Lower leg skin (tissue), 4 donors: ENCODE measurements at regions not wholly inside any gene's neighbourhood (a gene's known extent, or its start where the extent isn't known, plus 50 kb on each side); places are given as distances from the start of the nearest gene placed in this dataset.

Experiments used
- DNase-seq, 2 donors: peaks; one replicate each; pipeline ENCODE4 v3.0.0-alpha.2; 2019; ENCODE audit warnings: low spot score in 2 of 2
- H3K4me3 ChIP-seq: fragments of 200-600 bp; sonication (generic); 2 replicates; pipeline ENCODE4 v1.5.1; 2017; ENCODE audit warnings: mild to moderate bottlenecking, low read depth; ENCODE audit not compliant: poor library complexity, severe bottlenecking
- CTCF ChIP-seq, 3 donors: fragments of 450-650 bp; IDR thresholded peaks; one replicate each; pipeline ENCODE4 v1.5.1; 2016; ENCODE audit warnings: antibody characterized with exemption in 3 of 3, mild to moderate bottlenecking in 3 of 3, moderate library complexity in 2 of 3
- POLR2A ChIP-seq, 2 donors: fragments of 450-650 bp; IDR thresholded peaks; one replicate each; pipeline ENCODE4 v1.6.1; 2016 to 2017; ENCODE audit warnings: antibody characterized with exemption in 2 of 2, mild to moderate bottlenecking in 1 of 2, moderate library complexity in 1 of 2
- WGBS, 2 donors: methylation state at CpG; one replicate each; pipeline ENCODE4 v1.1.5; 2018; 5-methylcytosine and 5-hydroxymethylcytosine counted together
- intact Hi-C: fragments of 100-400 bp; cut with DNase I; formaldehyde crosslinking; loops from one replicate; pipeline ENCODE4 v1.15.0; 2023; ENCODE audit warnings: low total_unique reads

- intact Hi-C loops: no loop called here
- no peak for TF ChIP-seq POLR2A (IDR thresholded peaks at IDR 0.05)
- no peak for TF ChIP-seq CTCF (IDR thresholded peaks at IDR 0.05)
These were observed 121.6 kb downstream of the OGFRL1 start for GRCh38 chr6:71410164-71410566.

GRCh38 chr6:71410681-71411080 lies 122.1 kb downstream of the OGFRL1 start:
- intact Hi-C loops: no loop called here
- no peak for DNase-seq
- 77 to 81% methylated on average over 1 of the region's 1 CpG for WGBS, 2 donors
- TF ChIP-seq POLR2A (IDR thresholded peaks at IDR 0.05) (no peak), CTCF (IDR thresholded peaks at IDR 0.05) (no peak)
- no peak overlapping the region for H3K4me3 ChIP-seq

More at GRCh38 chr6:71410164-71410566, 121.6 kb downstream of the OGFRL1 start:
- H3K4me3 ChIP-seq: no peak overlapping the region
- no peak for DNase-seq
- 75 to 84% methylated on average over 4 of the region's 4 CpGs for WGBS, 2 donors

- H3K4me3 ChIP-seq: no peak overlapping the region
- no peak for DNase-seq
- no peak for TF ChIP-seq POLR2A (IDR thresholded peaks at IDR 0.05)
- 48 to 76% methylated on average over 1 of the region's 1 CpG for WGBS, 2 donors
- intact Hi-C loops: no loop called here
These were observed 123.3 kb downstream of the OGFRL1 start for GRCh38 chr6:71411882-71412281.

GRCh38 chr6:71412559-71413140 lies 124.0 kb downstream of the OGFRL1 start:
- DNase-seq: no peak
- TF ChIP-seq CTCF (IDR thresholded peaks at IDR 0.05): no peak
- no peak for TF ChIP-seq POLR2A (IDR thresholded peaks at IDR 0.05)
- no peak overlapping the region for H3K4me3 ChIP-seq
- intact Hi-C loops: no loop called here
- WGBS, 2 donors: 86 to 91% methylated on average over 4 of the region's 4 CpGs

GRCh38 chr6:71414486-71414885 lies 125.9 kb downstream of the OGFRL1 start:
- no peak for TF ChIP-seq POLR2A (IDR thresholded peaks at IDR 0.05)
- no peak for TF ChIP-seq CTCF (IDR thresholded peaks at IDR 0.05)
- no peak for DNase-seq
- H3K4me3 ChIP-seq: no peak overlapping the region
- intact Hi-C loops: no loop called here
- WGBS, 2 donors: 75 to 79% methylated on average over 3 of the region's 3 CpGs

- intact Hi-C loops: no loop called here
- no peak for DNase-seq
- peak overlapping the region; percentile 70 for H3K4me3 ChIP-seq
- WGBS, 2 donors: 22 to 23% methylated on average over 34 to 36 of the region's 36 CpGs
- TF ChIP-seq CTCF (IDR thresholded peaks at IDR 0.05): no peak
- TF ChIP-seq POLR2A (IDR thresholded peaks at IDR 0.05): no peak
These were observed 130.8 kb downstream of the OGFRL1 start for GRCh38 chr6:71419217-71420094.
